ENCODE measurements at regions not wholly inside any gene's neighbourhood (a gene's known extent, or its start where the extent isn't known, plus 50 kb on each side); places are given as distances from the start of the nearest gene placed in this dataset.

DNA sequence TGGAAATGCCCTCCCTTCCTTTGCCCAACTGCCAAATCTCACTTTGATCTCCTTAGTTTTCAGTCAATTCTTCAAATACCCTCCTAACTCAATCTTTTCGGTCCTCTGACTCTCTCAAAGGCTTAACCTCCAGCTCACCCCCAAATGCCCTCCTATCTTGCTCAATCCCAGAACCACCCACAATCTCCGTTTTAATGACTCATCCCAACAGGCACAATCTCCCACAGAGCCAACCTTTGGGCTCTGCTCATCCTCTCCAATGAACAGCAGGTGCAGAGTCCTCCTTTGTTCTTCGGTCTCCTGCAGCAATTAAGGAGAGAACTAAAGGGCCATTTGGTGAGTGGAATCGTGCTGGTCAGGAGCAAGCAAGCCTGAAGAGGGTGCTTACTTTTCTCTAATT, 366.1 kb upstream of the CRIM1 start:
- TF ChIP-seq, protein P1, sequence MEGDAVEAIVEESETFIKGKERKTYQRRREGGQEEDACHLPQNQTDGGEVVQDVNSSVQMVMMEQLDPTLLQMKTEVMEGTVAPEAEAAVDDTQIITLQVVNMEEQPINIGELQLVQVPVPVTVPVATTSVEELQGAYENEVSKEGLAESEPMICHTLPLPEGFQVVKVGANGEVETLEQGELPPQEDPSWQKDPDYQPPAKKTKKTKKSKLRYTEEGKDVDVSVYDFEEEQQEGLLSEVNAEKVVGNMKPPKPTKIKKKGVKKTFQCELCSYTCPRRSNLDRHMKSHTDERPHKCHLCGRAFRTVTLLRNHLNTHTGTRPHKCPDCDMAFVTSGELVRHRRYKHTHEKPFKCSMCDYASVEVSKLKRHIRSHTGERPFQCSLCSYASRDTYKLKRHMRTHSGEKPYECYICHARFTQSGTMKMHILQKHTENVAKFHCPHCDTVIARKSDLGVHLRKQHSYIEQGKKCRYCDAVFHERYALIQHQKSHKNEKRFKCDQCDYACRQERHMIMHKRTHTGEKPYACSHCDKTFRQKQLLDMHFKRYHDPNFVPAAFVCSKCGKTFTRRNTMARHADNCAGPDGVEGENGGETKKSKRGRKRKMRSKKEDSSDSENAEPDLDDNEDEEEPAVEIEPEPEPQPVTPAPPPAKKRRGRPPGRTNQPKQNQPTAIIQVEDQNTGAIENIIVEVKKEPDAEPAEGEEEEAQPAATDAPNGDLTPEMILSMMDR (IDR thresholded peaks at IDR 0.05; ENCODE audit: insufficient read depth, low read depth, low read length, missing control alignments) = no peak
- no peak overlapping the region for H3K4me3 ChIP-seq (ENCODE audit: low read length)
- peak; percentile 6 for DNase-seq (ENCODE audit: low read depth)

DNA sequence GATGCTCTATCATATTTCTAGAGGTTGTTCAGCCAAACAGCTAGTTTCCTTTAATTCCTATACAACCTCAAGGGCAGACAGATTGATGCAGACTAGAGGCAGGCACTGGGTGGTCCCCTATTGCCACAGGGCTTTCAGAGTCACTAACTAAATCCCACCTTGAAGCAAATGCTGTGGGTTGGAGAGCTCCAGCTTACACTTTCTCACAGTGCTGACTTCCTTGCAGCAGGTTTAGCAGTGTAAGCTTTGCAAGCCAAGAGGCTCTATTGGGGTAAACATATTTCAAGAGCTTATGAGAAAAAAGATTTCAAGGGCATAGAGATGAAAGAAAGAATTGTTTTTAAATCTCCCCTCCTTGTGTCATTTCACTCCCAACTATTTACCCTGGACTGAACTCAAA, 366.5 kb upstream of the CRIM1 start:
- DNase-seq (ENCODE audit: low read depth) = no peak
- TF ChIP-seq, protein P1 (IDR thresholded peaks at IDR 0.05; ENCODE audit: insufficient read depth, low read depth, low read length, missing control alignments) = no peak

GRCh38 chr2:35986871-35987270, 368.7 kb upstream of the CRIM1 start:
- DNase-seq (ENCODE audit: low read depth) = no peak
- H3K4me3 ChIP-seq (ENCODE audit: low read length) = no peak overlapping the region
- TF ChIP-seq, protein P1 (IDR thresholded peaks at IDR 0.05; ENCODE audit: insufficient read depth, low read depth, low read length, missing control alignments) = no peak

More for the DNA sequence above, 366.5 kb upstream of the CRIM1 start:
- H3K4me3 ChIP-seq (ENCODE audit: low read length) = no peak overlapping the region

DNA sequence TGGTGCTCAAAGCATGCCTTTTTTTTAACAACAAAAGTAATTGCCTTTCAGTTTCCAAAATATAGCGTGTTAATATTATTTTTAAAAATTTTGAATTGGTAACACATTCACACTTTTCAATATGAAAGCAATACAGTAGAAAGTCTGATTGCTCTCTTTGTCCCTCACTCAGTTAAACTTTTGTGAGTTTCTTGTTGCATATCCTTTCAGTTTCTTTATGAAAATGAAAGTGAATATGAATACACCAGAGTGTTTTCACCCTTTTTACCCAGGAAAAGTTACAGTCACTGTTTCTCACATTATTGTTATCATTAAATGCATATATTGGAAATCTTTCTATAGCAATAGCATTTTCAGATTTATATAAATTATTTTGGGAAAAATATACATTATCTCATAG, 377.4 kb upstream of the CRIM1 start:
- no peak for DNase-seq (ENCODE audit: low read depth)
- no peak overlapping the region for H3K4me3 ChIP-seq (ENCODE audit: low read length)
- TF ChIP-seq, protein P1 (IDR thresholded peaks at IDR 0.05; ENCODE audit: insufficient read depth, low read depth, low read length, missing control alignments) = no peak

- no peak for DNase-seq (ENCODE audit: low read depth)
Observed at GRCh38 chr2:35976611-35977010, 379.0 kb upstream of the CRIM1 start.

GRCh38 chr2:35973737-35974132, 381.8 kb upstream of the CRIM1 start:
- peak; percentile 25 for DNase-seq (ENCODE audit: low read depth)
- no peak overlapping the region for H3K4me3 ChIP-seq (ENCODE audit: low read length)
- TF ChIP-seq, protein P1 (IDR thresholded peaks at IDR 0.05; ENCODE audit: insufficient read depth, low read depth, low read length, missing control alignments) = no peak

More at GRCh38 chr2:35976611-35977010, 379.0 kb upstream of the CRIM1 start:
- TF ChIP-seq, protein P1 (IDR thresholded peaks at IDR 0.05; ENCODE audit: insufficient read depth, low read depth, low read length, missing control alignments) = no peak
- no peak overlapping the region for H3K4me3 ChIP-seq (ENCODE audit: low read length)

DNA sequence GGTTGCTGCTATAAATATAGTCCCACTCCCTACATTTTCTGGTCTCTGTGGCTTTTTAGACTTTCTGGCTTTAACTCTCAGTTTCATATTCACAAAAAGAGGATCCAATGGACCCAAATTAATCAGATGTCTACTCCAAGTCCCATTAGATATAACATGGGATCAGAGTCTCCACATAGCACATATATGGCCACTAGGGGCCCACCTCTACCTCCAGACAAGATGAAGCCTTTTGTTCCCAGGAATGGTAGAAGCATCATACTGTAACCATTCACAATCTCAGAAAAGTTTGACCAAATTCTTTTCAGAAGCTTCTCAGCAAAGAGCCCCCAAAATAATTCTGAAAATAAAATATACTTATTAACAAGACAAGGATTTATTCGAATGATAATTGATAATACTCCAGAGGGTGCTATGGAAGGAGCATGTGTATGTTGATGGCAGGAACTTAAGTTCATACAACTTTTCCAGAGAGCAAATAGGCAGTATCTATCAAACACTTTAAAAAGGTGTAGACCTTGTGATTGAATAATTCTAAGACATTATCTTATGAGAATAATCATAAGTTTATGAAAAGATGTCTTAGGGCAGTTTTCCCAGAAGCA, 382.3 kb upstream of the CRIM1 start:
- TF ChIP-seq, protein P1 (IDR thresholded peaks at IDR 0.05; ENCODE audit: insufficient read depth, low read depth, low read length, missing control alignments) = peak; percentile 70
- peak; percentile 51 for DNase-seq (ENCODE audit: low read depth)
- H3K4me3 ChIP-seq (ENCODE audit: low read length) = no peak overlapping the region
